ENCODE measurements at regions not wholly inside any gene's neighbourhood (a gene's known extent, or its start where the extent isn't known, plus 50 kb on each side); places are given as distances from the start of the nearest gene placed in this dataset.

- WGBS, 2 donors = 74 to 79% methylated on average over 3 of the region's 3 CpGs
- Histone ChIP-seq H3K36me3 (no peaks in the 10 kb centered on the region), H3K9me3 (no peaks in the 10 kb centered on the region), H3K4me1 (no peaks in the 10 kb centered on the region), H3K27ac (no peak overlapping the region), H3K4me3 (no peak overlapping the region), H3K27me3 (no peaks in the 10 kb centered on the region)
- no peak for TF ChIP-seq EP300 (IDR thresholded peaks at IDR 0.05)
- DNase-seq (ENCODE audit: low spot score in 2 of 2) = no peak
Observed at GRCh38 chr18:57202881-57203280, 56.0 kb downstream of the BOD1L2 start.

GRCh38 chr18:57205641-57206040 is 58.8 kb downstream of the BOD1L2 start:
- no peaks in the 10 kb centered on the region for H3K27me3 ChIP-seq
- H3K4me3 ChIP-seq = no peak overlapping the region
- peaks cover 0 to 11% (median 2%) of the 10 kb centered on the region in 4 donors for H3K4me1 ChIP-seq
- H3K27ac ChIP-seq = no peak overlapping the region
- no peaks in the 10 kb centered on the region for H3K9me3 ChIP-seq
- no peak for TF ChIP-seq POLR2A (IDR thresholded peaks at IDR 0.05)
- no peak for TF ChIP-seq CTCF (IDR thresholded peaks at IDR 0.05)
- TF ChIP-seq EP300 (IDR thresholded peaks at IDR 0.05) = no peak
- no peak for DNase-seq (ENCODE audit: low spot score in 2 of 2)
- no peaks in the 10 kb centered on the region for H3K36me3 ChIP-seq
- 73 to 76% methylated on average over 4 of the region's 4 CpGs for WGBS, 2 donors

GRCh38 chr18:57207124-57207916 is 60.4 kb downstream of the BOD1L2 start:
- H3K4me3 ChIP-seq = no peak overlapping the region
- H3K9me3 ChIP-seq = no peaks in the 10 kb centered on the region
- H3K27me3 ChIP-seq = no peaks in the 10 kb centered on the region
- peaks cover 0 to 11% (median 2%) of the 10 kb centered on the region in 4 donors for H3K4me1 ChIP-seq
- DNase-seq (ENCODE audit: low spot score in 2 of 2) = no peak
- 70 to 71% methylated on average over 6 of the region's 6 CpGs for WGBS, 2 donors
- no peaks in the 10 kb centered on the region for H3K36me3 ChIP-seq
- no peak for TF ChIP-seq POLR2A (IDR thresholded peaks at IDR 0.05)
- no peak for TF ChIP-seq CTCF (IDR thresholded peaks at IDR 0.05)
- no peak for TF ChIP-seq EP300 (IDR thresholded peaks at IDR 0.05)
- no peak overlapping the region for H3K27ac ChIP-seq

- TF ChIP-seq EP300 (IDR thresholded peaks at IDR 0.05) (no peak), POLR2A (IDR thresholded peaks at IDR 0.05) (no peak), CTCF (IDR thresholded peaks at IDR 0.05) (no peak)
- no peaks in the 10 kb centered on the region for H3K9me3 ChIP-seq
- no peak for DNase-seq (ENCODE audit: low spot score in 2 of 2)
- H3K27me3 ChIP-seq = no peaks in the 10 kb centered on the region
- H3K27ac ChIP-seq = no peak overlapping the region
- H3K36me3 ChIP-seq = no peaks in the 10 kb centered on the region
- peaks cover 0 to 11% (median 2%) of the 10 kb centered on the region in 4 donors for H3K4me1 ChIP-seq
- WGBS, 2 donors = 68 to 73% methylated on average over 7 of the region's 7 CpGs
- H3K4me3 ChIP-seq = no peak overlapping the region
Observed at GRCh38 chr18:57208047-57208446, 61.2 kb downstream of the BOD1L2 start.

GRCh38 chr18:57209713-57210106 is 62.8 kb downstream of the BOD1L2 start:
- WGBS, 2 donors = 15 to 21% methylated on average over 9 to 10 of the region's 10 CpGs
- Histone ChIP-seq H3K4me3 (no peak overlapping the region), H3K4me1 (peaks cover 0 to 11% (median 2%) of the 10 kb centered on the region in 4 donors), H3K27me3 (no peaks in the 10 kb centered on the region), H3K36me3 (no peaks in the 10 kb centered on the region), H3K9me3 (no peaks in the 10 kb centered on the region), H3K27ac (no peak overlapping the region)
- DNase-seq (ENCODE audit: low spot score in 2 of 2) = no peak
- TF ChIP-seq CTCF (IDR thresholded peaks at IDR 0.05) (no peak), EP300 (IDR thresholded peaks at IDR 0.05) (no peak)
